ENCODE measurements at regions not wholly inside any gene's neighbourhood (a gene's known extent, or its start where the extent isn't known, plus 50 kb on each side); places are given as distances from the start of the nearest gene placed in this dataset.

- TF ChIP-seq POLR2A (IDR thresholded peaks at IDR 0.05) (no peak), POLR2AphosphoS5 (IDR thresholded peaks at IDR 0.05) (no peak), CTCF (IDR thresholded peaks at IDR 0.05) (no peak)
Observed at GRCh38 chr5:118565335-118565971, 422.9 kb downstream of the DTWD2 start.
